ENCODE measurements at regions not wholly inside any gene's neighbourhood (a gene's known extent, or its start where the extent isn't known, plus 50 kb on each side); places are given as distances from the start of the nearest gene placed in this dataset.
A peak's percentile ranks its signal among the peaks of the same experiment; 100 is the strongest.
"Not testable (repeated sequence)": the region's sequence is repeated elsewhere in the genome, so short reads cannot be mapped to it uniquely, and the experiment has no call there.

DNA sequence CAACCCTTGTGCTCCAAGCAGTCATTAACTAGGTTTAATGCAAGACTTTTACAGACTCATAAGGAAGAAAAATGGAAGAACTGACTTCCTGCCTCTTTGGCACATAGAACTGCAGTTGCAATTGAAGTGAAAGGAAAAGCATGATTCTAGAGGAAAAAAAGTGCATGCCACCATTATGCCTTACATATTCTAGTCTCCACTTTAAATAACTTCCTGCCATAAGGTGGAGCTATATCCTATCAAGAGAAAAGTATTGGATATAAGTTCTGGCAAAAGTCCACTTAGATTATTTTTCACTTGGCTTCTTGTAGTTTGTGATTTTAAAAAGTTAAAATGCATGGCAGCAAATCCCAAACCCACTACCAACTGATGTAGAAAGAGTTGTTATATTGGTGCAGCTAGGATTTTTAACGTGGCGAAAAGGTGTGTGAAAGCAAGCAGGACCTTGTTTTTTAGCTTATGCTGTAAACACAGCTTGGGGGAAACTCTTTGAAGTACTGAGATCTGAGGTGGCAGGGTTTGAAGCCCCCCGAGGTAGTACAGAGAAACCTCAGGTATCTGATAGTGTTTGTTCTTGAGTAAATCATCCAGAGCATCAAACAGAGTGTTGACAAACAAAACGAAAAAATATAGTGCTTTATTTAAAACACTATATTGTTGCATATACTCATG, 117.9 kb downstream of the ANXA1 start:
- Histone ChIP-seq H3K4me3 (ENCODE audit: low read depth, low read length) (no peak overlapping the region), H3K36me3 (ENCODE audit: insufficient read depth) (no peaks in the 10 kb centered on the region), H3K27ac (ENCODE audit: low read depth) (no peak overlapping the region), H3K4me1 (ENCODE audit: insufficient read depth) (no peaks in the 10 kb centered on the region)
- WGBS, result 25% methylated on average over 4 of the region's 4 CpGs
- DNase-seq (ENCODE audit: extremely low spot score), result peak; percentile 2

DNA sequence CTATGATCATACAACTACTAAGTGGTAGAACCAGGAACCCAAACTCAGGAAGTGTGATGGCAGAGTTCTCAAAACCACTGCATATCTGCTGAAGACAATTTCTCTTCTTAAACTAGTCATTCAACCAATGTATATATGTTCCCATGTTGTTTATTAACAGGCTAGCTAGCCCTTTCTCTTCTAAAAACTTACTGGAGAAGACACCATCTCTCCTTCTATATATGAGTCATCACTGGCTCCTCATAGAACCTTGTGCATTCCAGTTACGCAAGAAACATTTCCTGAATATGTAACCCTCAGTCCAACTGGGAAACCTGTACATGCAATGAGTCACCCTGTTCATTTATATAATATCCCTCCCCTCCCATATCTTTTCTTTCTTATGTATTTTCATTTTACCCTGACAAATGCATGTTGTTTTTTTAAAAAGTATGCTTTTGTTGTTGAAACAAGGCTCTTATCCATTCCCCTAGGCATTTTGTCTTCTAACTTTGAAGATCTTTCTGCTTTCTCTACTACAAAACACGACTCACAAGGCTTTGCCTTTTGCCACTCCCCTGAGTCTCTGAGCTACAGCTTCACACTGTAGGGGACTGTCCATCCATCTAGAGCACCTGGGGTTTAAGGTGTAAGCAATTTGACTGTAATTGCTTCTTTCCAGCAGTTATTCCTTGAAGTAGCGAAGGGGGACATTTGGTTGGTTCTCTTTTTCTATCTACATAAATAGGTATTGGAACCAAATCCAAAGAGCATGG, 119.5 kb downstream of the ANXA1 start:
- no peak overlapping the region for H3K4me3 ChIP-seq (ENCODE audit: low read depth, low read length)
- WGBS, result 61% methylated on average over 3 of the region's 3 CpGs
- H3K27ac ChIP-seq (ENCODE audit: low read depth), result no peak overlapping the region
- no peak for DNase-seq (ENCODE audit: extremely low spot score)
- no peaks in the 10 kb centered on the region for H3K36me3 ChIP-seq (ENCODE audit: insufficient read depth)
- no peaks in the 10 kb centered on the region for H3K4me1 ChIP-seq (ENCODE audit: insufficient read depth)

DNA sequence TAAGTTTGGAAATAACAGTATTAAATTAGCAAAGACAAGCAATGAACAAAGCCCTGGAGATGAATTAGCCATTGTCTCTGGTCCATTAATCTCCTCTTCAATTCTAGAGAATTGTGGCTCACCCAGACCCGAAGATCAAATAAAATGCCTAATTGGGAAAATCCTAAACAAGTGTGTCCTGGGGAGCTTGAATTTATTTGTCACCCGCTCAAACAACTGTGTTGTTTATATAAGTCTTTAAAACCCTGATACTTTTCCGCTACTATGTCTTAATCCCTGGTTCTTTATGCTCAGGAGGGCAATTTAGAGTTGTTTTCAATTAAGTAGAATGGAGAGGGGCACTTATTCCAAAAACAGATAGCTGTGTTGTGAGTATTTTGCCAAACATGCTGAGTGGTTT, 128.4 kb downstream of the ANXA1 start:
- H3K4me3 ChIP-seq (ENCODE audit: low read depth, low read length), result no peak overlapping the region
- no peak overlapping the region for H3K27ac ChIP-seq (ENCODE audit: low read depth)
- no peaks in the 10 kb centered on the region for H3K4me1 ChIP-seq (ENCODE audit: insufficient read depth)
- no peaks in the 10 kb centered on the region for H3K36me3 ChIP-seq (ENCODE audit: insufficient read depth)
- DNase-seq (ENCODE audit: extremely low spot score), result no peak
- WGBS, result 22% methylated on average over 3 of the region's 3 CpGs

DNA sequence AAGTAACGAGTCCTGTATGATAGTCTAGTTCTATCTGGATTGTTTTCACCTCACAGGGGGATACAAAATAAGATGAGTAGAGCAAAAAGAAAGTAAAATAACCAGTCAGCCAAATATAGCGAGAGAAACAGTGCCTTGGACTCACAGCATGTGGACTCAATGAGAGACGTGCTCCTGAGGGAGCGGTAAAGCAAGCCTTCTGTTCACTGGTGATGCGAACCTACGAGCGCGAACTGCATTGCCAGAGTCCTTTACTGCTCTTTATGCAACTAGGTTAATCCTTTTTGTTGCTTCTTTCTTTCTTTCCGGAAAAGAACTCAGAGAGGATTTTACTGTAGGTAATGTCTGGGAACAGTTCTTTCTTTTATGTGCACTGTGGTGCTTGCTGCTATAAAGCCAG, 132.7 kb downstream of the ANXA1 start:
- Histone ChIP-seq H3K4me3 (ENCODE audit: low read depth, low read length) (no peak overlapping the region), H3K4me1 (ENCODE audit: insufficient read depth) (no peaks in the 10 kb centered on the region), H3K27ac (ENCODE audit: low read depth) (no peak overlapping the region), H3K36me3 (ENCODE audit: insufficient read depth) (no peaks in the 10 kb centered on the region)
- WGBS, result 78% methylated on average over 9 of the region's 9 CpGs
- DNase-seq (ENCODE audit: extremely low spot score), result no peak

DNA sequence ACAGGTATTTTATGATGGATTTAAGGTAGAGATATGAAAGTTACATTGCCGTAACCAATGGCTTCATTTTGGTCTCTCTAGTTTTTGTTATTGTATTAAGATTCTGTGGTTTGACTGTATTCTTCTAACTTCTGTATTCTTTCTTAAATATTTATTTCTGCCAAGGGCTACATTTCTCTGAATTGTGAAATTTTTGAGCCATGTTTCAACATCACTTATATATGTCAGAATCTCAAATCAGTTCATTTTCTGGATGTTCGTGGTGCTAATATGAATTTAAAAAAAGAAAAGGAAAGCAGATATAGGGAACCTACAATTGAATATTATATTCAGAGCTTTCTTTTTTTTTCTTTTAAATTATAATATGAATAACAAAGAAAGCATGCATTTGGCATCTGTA, 142.7 kb downstream of the ANXA1 start:
- DNase-seq (ENCODE audit: extremely low spot score), result no peak
- 85% methylated on average over 2 of the region's 2 CpGs for WGBS
- no peak overlapping the region for H3K27ac ChIP-seq (ENCODE audit: low read depth)
- H3K4me3 ChIP-seq (ENCODE audit: low read depth, low read length), result no peak overlapping the region
- no peaks in the 10 kb centered on the region for H3K4me1 ChIP-seq (ENCODE audit: insufficient read depth)
- H3K36me3 ChIP-seq (ENCODE audit: insufficient read depth), result no peaks in the 10 kb centered on the region

DNA sequence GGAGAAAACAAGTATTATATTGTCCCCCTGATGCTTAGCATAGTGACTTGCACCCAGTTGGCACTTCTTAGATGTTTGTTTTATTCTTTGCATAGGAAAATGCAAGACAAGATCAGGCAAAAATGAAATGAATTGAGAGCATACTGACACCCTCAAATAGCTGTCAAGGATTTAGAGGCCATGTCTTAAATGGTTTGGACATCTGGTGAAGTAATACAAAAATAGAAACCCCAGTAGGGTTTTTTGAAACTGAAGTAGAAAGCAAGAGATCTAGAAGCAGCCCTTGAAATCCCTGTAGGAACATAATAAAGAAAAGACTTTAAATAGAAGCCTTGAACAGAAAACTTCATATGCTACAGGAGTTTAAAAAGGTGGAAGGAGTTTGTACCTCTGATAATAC, 174.3 kb downstream of the ANXA1 start:
- Histone ChIP-seq H3K36me3 (ENCODE audit: insufficient read depth) (no peaks in the 10 kb centered on the region), H3K27ac (ENCODE audit: low read depth) (no peak overlapping the region), H3K4me3 (ENCODE audit: low read depth, low read length) (no peak overlapping the region), H3K4me1 (ENCODE audit: insufficient read depth) (no peaks in the 10 kb centered on the region)
- DNase-seq (ENCODE audit: extremely low spot score), result no peak

DNA sequence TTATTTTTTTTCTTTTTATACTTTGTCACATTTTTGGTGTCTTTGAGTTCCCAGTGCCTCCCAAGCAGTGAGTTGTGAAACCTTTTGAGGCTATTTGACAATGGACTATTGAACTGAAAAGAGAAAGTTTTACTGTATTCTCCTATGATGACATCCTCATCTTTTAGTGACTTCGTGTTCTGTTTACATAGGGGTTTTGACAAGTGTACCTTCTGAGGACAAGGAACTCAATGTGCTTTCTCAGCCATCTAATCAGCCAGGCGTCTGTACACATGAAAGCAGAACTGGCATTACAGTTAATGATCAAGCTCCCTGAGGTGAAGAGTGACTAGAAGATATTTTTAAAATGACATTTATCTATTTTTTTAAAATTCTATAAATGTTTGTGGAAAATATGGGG, 175.5 kb downstream of the ANXA1 start:
- H3K27ac ChIP-seq (ENCODE audit: low read depth), result no peak overlapping the region
- no peak overlapping the region for H3K4me3 ChIP-seq (ENCODE audit: low read depth, low read length)
- no peaks in the 10 kb centered on the region for H3K36me3 ChIP-seq (ENCODE audit: insufficient read depth)
- 58% methylated on average over 2 of the region's 2 CpGs for WGBS
- H3K4me1 ChIP-seq (ENCODE audit: insufficient read depth), result no peaks in the 10 kb centered on the region
- DNase-seq (ENCODE audit: extremely low spot score), result no peak

DNA sequence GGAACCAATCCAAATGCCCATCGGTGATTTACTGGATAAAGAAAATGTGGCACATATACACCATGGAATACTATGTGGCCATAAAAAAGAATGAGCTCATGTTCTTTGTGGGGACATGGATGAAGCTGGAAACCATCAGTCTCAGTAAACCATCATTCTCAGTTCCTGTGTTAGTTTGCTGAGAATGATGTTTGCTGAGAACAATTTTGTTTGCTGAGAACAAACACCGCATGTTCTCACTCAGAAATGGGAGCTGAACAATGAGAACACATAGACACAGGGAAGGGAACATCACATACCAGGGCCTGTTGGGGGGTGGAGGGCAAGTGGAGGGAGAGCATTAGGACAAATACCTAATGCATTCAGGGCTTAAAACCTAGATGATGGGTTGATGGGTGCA, 185.5 kb downstream of the ANXA1 start:
- not testable (repeated sequence) for H3K4me3 ChIP-seq (ENCODE audit: low read depth, low read length); DNase-seq (ENCODE audit: extremely low spot score); H3K36me3 ChIP-seq (ENCODE audit: insufficient read depth); H3K4me1 ChIP-seq (ENCODE audit: insufficient read depth); H3K27ac ChIP-seq (ENCODE audit: low read depth)
- 88% methylated on average over 2 of the region's 2 CpGs for WGBS

DNA sequence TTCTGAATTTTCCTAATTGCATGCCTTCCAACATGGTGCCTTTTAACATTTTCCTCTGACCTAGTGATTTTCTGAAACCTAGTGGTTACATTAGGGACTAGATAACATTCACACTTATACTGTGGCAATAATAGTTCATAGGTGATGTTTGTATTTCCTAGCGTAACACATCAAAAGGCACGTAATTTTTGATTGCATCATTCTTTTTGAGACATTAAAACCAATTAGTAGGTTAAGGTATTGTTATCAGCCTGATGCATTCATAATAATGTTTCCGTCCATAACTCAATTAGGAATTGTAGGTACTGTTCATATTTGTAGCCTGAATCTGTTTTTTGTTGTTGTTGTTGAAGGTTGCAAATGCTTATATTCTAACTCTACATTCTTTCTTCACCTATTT, 192.4 kb downstream of the ANXA1 start:
- no peaks in the 10 kb centered on the region for H3K4me1 ChIP-seq (ENCODE audit: insufficient read depth)
- no peak for DNase-seq (ENCODE audit: extremely low spot score)
- 85% methylated on average over 3 of the region's 3 CpGs for WGBS
- H3K4me3 ChIP-seq (ENCODE audit: low read depth, low read length), result no peak overlapping the region
- no peaks in the 10 kb centered on the region for H3K36me3 ChIP-seq (ENCODE audit: insufficient read depth)
- H3K27ac ChIP-seq (ENCODE audit: low read depth), result no peak overlapping the region

DNA sequence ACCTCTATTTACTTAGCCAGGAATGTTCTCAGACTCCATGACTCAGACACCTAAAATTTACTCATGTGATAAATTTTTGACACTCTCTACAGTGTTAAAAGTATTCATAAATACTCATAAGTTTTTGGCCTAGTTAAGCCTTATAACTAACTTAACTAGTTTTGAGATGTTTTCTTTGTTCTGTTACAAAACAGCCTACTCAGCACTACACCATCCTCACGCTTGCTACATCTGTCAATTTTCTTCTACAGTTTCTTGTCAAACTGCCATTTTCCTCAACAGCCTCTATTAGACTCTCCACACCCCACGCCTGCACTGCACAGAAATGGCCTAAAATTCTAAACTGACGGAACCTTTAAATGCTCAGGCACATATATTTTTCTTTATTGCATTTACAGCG, 195.5 kb downstream of the ANXA1 start:
- H3K36me3 ChIP-seq (ENCODE audit: insufficient read depth), result no peaks in the 10 kb centered on the region
- no peak overlapping the region for H3K4me3 ChIP-seq (ENCODE audit: low read depth, low read length)
- WGBS, result 83% methylated on average over 4 of the region's 4 CpGs
- no peak overlapping the region for H3K27ac ChIP-seq (ENCODE audit: low read depth)
- no peak for DNase-seq (ENCODE audit: extremely low spot score)
- H3K4me1 ChIP-seq (ENCODE audit: insufficient read depth), result no peaks in the 10 kb centered on the region

DNA sequence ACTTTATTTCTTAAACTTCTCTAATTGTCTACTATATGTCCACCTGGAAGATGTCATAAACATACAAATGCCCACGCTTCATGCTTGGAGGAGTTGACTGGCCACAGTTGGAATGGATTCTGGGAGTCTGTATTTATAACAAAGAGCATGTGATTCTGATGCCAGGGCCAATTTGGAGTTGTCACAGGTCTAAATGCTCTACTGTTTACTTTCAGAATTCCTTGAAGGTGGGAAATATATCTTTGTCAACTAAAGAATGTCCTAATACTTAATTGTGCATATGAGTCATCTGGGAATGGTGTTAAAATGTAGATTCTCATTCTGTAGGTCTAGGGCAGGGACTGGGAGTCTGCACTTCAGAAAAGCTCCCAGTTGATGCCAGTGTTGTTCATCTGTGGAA, 196.1 kb downstream of the ANXA1 start:
- 55% methylated on average over 1 of the region's 1 CpG for WGBS
- Histone ChIP-seq H3K4me3 (ENCODE audit: low read depth, low read length) (no peak overlapping the region), H3K36me3 (ENCODE audit: insufficient read depth) (no peaks in the 10 kb centered on the region)

DNA sequence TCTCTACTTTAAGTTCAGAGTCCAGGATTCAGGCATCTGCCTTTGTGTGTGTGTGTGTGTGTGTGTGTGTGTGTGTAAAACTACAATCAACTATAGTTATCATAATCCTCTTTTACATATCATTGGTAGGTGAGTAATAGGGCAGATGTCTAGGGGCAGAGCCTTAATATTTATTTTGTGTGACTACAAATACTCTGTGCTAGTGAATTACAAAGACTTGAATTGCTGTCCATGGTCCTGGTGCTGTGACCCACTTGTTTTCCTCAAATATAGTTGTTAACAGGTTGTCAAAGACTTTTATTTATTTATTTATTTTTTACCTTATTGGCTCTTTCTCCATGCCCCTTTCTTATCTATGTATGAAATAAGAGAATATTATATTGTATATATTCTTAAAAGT, 196.8 kb downstream of the ANXA1 start:
- no peak overlapping the region for H3K4me3 ChIP-seq (ENCODE audit: low read depth, low read length)
- no peak for DNase-seq (ENCODE audit: extremely low spot score)
- no peaks in the 10 kb centered on the region for H3K4me1 ChIP-seq (ENCODE audit: insufficient read depth)
- H3K36me3 ChIP-seq (ENCODE audit: insufficient read depth), result no peaks in the 10 kb centered on the region
- no peak overlapping the region for H3K27ac ChIP-seq (ENCODE audit: low read depth)

More for the DNA sequence above, 196.1 kb downstream of the ANXA1 start:
- DNase-seq (ENCODE audit: extremely low spot score), result no peak
- H3K4me1 ChIP-seq (ENCODE audit: insufficient read depth), result no peaks in the 10 kb centered on the region
- no peak overlapping the region for H3K27ac ChIP-seq (ENCODE audit: low read depth)

DNA sequence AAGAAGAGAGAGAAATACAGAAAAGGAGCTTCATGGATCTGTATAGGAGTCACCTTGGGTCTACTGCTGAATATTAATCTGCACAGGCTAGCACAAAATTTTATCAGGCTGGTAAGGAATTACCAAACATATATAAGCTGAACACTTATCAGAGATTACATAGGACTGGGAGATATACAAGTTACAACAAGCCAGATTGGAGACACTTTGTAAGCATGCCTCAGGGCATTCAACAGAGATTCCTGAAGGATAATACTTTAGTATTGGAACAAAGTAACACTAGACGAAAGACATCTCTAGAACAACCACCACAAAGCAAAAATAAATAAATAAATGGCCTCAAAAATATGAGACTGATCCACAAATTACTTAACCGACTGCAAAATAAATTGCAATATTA, 197.8 kb downstream of the ANXA1 start:
- 64% methylated on average over 2 of the region's 2 CpGs for WGBS
- Histone ChIP-seq H3K4me1 (ENCODE audit: insufficient read depth) (no peaks in the 10 kb centered on the region), H3K27ac (ENCODE audit: low read depth) (no peak overlapping the region), H3K36me3 (ENCODE audit: insufficient read depth) (no peaks in the 10 kb centered on the region), H3K4me3 (ENCODE audit: low read depth, low read length) (no peak overlapping the region)
- no peak for DNase-seq (ENCODE audit: extremely low spot score)

DNA sequence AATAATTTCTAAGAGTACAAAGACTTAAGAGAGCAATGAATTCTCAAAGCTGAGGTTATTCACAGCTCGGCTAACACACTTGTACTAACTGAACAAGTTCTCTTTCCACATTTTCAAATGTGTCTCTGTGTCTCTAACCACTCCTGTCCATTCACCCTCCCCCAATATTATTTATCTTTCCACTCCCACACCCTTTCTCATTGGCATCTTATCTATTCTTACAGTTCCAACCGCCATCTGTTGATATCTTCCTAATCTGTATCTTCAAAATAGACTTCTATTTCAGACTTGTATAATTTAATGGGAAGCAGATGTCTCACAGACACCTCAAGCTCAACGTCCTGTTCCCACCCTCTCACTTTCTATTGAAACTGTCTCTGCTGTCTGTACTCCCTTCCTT, 205.9 kb downstream of the ANXA1 start:
- no peak for DNase-seq (ENCODE audit: extremely low spot score)

More for the DNA sequence above, 205.9 kb downstream of the ANXA1 start:
- Histone ChIP-seq H3K4me1 (ENCODE audit: insufficient read depth) (no peaks in the 10 kb centered on the region), H3K27ac (ENCODE audit: low read depth) (no peak overlapping the region), H3K36me3 (ENCODE audit: insufficient read depth) (no peaks in the 10 kb centered on the region), H3K4me3 (ENCODE audit: low read depth, low read length) (no peak overlapping the region)
- 24% methylated on average over 3 of the region's 3 CpGs for WGBS

Data from urinary bladder (tissue), 3 donors.